DND-41 (cell line): ENCODE measurements at regions not wholly inside any gene's neighbourhood (a gene's known extent, or its start where the extent isn't known, plus 50 kb on each side); places are given as distances from the start of the nearest gene placed in this dataset.

ENCODE experiments used
- ATAC-seq: fragments of 200-7000 bp; cut with Tn5 transposase; 3 replicates; pipeline ENCODE4 v1.9.1; 2021; ENCODE audit warnings: low read depth; ENCODE audit not compliant: insufficient read depth
- DNase-seq: peaks from one replicate; pipeline ENCODE4 v3.0.0-alpha.2; 2020
- H2AFZ ChIP-seq: 2 replicates; pipeline ENCODE4 v1.6.0; 2012; ENCODE audit warnings: low read depth, low read length
- H3K27ac ChIP-seq: 2 replicates; pipeline ENCODE4 v1.5.1; 2012; ENCODE audit warnings: low read length, inconsistent platforms
- H3K27me3 ChIP-seq: fragments of 200-600 bp; sonication (generic); 2 replicates; pipeline ENCODE4 v1.6.0; 2012; ENCODE audit warnings: low read length, mild to moderate bottlenecking, inconsistent platforms; ENCODE audit not compliant: insufficient read depth, poor library complexity
- H3K36me3 ChIP-seq: 2 replicates; pipeline ENCODE4 v1.5.1; 2012; ENCODE audit warnings: low read length, inconsistent platforms; ENCODE audit not compliant: insufficient read depth
- H3K4me1 ChIP-seq: 2 replicates; pipeline ENCODE4 v1.5.1; 2012; ENCODE audit warnings: mild to moderate bottlenecking, low read length; ENCODE audit not compliant: insufficient read depth
- H3K4me2 ChIP-seq: 2 replicates; pipeline ENCODE4 v1.6.0; 2012; ENCODE audit warnings: mild to moderate bottlenecking, moderate library complexity, low read length, inconsistent platforms; ENCODE audit not compliant: insufficient read depth
- H3K4me3 ChIP-seq, 2 experiments: fragments of 200-600 bp in 1 of 2; shearing (Covaris generic) in 1 of 2; 2 replicates each; pipeline ENCODE4 v1.5.1; 2012 to 2016; ENCODE audit warnings: inconsistent platforms in 2 of 2, low read length in 2 of 2, mild to moderate bottlenecking in 2 of 2, low read depth in 1 of 2, moderate library complexity in 1 of 2
- H3K79me2 ChIP-seq: 2 replicates; pipeline ENCODE4 v1.6.0; 2012; ENCODE audit warnings: low read length, inconsistent platforms; ENCODE audit not compliant: insufficient read depth
- H3K9ac ChIP-seq: 2 replicates; pipeline ENCODE4 v1.6.0; 2012; ENCODE audit warnings: low read depth, mild to moderate bottlenecking, inconsistent platforms, low read length, moderate library complexity
- H3K9me3 ChIP-seq: 2 replicates; pipeline ENCODE4 v1.5.1; 2012; ENCODE audit warnings: low read length, moderate library complexity, mild to moderate bottlenecking, inconsistent platforms; ENCODE audit not compliant: insufficient read depth, severe bottlenecking
- H4K20me1 ChIP-seq: 2 replicates; pipeline ENCODE4 v1.6.0; 2012; ENCODE audit warnings: low read length; ENCODE audit not compliant: insufficient read depth
- EZH2 ChIP-seq: IDR thresholded peaks from 3 replicates; pipeline ENCODE4 v1.6.1; 2012; ENCODE audit warnings: borderline replicate concordance, low read depth, mild to moderate bottlenecking, moderate library complexity, low read length, inconsistent platforms; ENCODE audit not compliant: severe bottlenecking
- TF ChIP-seq, protein P1 (sequence below): IDR thresholded peaks from 2 replicates; pipeline ENCODE4 v1.5.1; 2012; ENCODE audit warnings: borderline replicate concordance, low read length, moderate library complexity, mild to moderate bottlenecking; ENCODE audit not compliant: poor library complexity, severe bottlenecking; ENCODE audit errors: extremely low read depth

DNA sequence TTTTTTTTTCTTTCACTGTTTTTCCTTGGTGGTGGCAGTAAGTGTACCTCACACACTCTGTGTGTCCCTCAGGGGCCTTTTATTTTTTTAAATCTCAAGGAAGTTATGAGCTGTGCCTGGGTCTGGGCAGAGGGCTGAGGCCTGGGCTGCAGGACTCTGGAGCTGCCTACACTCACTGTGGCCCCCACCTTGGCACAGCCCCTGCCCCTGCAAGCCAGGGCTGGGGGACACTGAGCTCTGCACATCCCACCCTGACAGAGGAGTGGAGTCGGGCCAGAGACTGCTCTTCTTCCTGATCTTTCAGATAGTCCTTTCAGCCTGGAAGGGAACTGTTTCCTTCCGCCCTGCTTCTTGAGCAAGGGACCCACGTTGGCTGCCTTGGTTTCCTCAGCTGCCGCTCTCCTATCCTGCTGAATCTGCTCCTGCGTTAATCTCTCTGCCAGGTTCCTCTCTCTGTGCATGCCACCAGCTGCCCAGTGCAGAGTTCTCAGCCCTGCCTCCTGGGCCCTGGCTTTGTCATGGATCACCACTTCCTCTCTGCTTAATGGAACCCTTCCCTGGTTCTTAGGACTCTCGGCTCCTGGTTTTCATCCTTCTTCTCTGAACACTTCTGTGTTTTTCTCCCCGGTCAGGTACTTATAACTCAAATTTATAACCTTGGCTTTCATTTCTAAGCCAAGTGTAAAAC is 502.3 kb downstream of the DIRAS2 start:
- Histone ChIP-seq H2AFZ (no peak overlapping the region), H3K9me3 (no peaks in the 10 kb centered on the region), H3K4me2 (no peak overlapping the region), H3K27ac (no peak overlapping the region), H3K36me3 (no peaks in the 10 kb centered on the region), H3K4me3 (no peak overlapping the region), H3K9ac (no peak overlapping the region), H3K4me1 (no peaks in the 10 kb centered on the region), H3K79me2 (no peaks in the 10 kb centered on the region), H3K27me3 (peaks cover 12% of the 10 kb centered on the region), H4K20me1 (no peaks in the 10 kb centered on the region)
- no peak for DNase-seq
- ATAC-seq = no peak
- TF ChIP-seq, protein P1, sequence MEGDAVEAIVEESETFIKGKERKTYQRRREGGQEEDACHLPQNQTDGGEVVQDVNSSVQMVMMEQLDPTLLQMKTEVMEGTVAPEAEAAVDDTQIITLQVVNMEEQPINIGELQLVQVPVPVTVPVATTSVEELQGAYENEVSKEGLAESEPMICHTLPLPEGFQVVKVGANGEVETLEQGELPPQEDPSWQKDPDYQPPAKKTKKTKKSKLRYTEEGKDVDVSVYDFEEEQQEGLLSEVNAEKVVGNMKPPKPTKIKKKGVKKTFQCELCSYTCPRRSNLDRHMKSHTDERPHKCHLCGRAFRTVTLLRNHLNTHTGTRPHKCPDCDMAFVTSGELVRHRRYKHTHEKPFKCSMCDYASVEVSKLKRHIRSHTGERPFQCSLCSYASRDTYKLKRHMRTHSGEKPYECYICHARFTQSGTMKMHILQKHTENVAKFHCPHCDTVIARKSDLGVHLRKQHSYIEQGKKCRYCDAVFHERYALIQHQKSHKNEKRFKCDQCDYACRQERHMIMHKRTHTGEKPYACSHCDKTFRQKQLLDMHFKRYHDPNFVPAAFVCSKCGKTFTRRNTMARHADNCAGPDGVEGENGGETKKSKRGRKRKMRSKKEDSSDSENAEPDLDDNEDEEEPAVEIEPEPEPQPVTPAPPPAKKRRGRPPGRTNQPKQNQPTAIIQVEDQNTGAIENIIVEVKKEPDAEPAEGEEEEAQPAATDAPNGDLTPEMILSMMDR = no peak
- no peak for TF ChIP-seq EZH2

DNA sequence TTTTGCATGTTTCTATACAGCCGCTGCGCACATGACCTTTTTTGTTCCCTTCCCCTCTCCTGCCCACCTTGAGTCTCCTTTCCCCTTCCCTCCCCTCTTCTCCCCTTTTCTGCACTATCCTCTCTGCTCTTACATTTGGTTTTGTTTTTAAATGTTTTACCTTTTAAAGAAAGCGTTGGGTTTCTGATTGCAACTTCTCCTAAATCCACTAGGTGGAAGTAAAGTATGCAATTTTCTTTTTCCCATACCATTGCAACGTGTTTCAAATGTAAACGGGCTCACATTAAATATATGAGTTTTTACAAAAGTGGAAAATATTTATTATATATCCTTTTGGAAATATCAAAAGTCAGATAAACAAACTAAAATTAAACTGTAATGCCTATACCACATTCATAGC is 500.9 kb downstream of the DIRAS2 start:
- Histone ChIP-seq H3K27ac (no peak overlapping the region), H3K27me3 (peaks cover 12% of the 10 kb centered on the region), H3K9me3 (no peaks in the 10 kb centered on the region), H3K4me3 (no peak overlapping the region), H3K4me1 (no peaks in the 10 kb centered on the region), H3K4me2 (no peak overlapping the region), H3K36me3 (no peaks in the 10 kb centered on the region), H3K79me2 (no peaks in the 10 kb centered on the region), H2AFZ (no peak overlapping the region), H4K20me1 (no peaks in the 10 kb centered on the region), H3K9ac (no peak overlapping the region)
- DNase-seq (no peak), ATAC-seq (peak; percentile 44; the same call in 1 of the 3 replicates)
- TF ChIP-seq, protein P1 = peak; percentile 71
- TF ChIP-seq EZH2 = no peak

DNA sequence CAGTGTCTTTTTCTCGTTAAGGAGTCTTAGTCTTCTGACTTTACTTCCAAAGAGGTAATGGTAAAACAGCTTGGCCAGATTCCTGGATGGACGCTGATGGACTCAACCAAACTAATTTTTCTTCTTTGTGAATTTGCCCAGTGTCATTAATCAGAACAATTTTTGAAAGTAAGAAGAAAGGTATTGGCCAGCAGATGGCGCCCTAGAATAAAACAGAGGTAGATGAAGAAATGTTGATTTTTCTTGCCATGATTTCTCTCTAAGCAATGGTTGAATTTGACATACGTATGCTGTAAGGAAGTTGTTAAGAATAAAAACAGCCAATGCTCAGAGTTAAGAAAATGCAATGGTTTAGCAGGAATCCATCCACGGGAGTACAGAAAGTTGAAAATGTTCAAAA is 500.0 kb downstream of the DIRAS2 start:
- Histone ChIP-seq H3K27ac (no peak overlapping the region), H3K4me2 (no peak overlapping the region), H3K36me3 (no peaks in the 10 kb centered on the region), H3K9ac (no peak overlapping the region), H3K9me3 (no peaks in the 10 kb centered on the region), H3K79me2 (no peaks in the 10 kb centered on the region), H4K20me1 (no peaks in the 10 kb centered on the region), H3K4me3 (no peak overlapping the region), H2AFZ (no peak overlapping the region), H3K27me3 (peaks cover 12% of the 10 kb centered on the region), H3K4me1 (no peaks in the 10 kb centered on the region)
- TF ChIP-seq, protein P1 = peak; percentile 57
- TF ChIP-seq EZH2 = no peak
- DNase-seq (peak; percentile 20), ATAC-seq (no peak)
